Heart right ventricle (tissue), 16 donors: ENCODE measurements at regions not wholly inside any gene's neighbourhood (a gene's known extent, or its start where the extent isn't known, plus 50 kb on each side); places are given as distances from the start of the nearest gene placed in this dataset.

ENCODE experiments used
- ATAC-seq, 8 donors: fragments of 200-7000 bp; cut with Tn5 transposase; one replicate each; pipeline ENCODE4 v1.9.1; 2020; ENCODE audit warnings: mild to moderate bottlenecking in 8 of 8, moderate library complexity in 8 of 8, moderate number of reproducible peaks in 1 of 8
- DNase-seq, 2 donors: peaks; one replicate each; pipeline ENCODE4 v3.0.0-alpha.2; 2020
- H3K27ac ChIP-seq, 10 donors: fragments of 200-600 bp; sonication (generic) in 2 of 10; one replicate each; pipeline versions ENCODE4 v1.5.0 to v1.8.0; 2020 to 2022; ENCODE audit warnings: mild to moderate bottlenecking in 3 of 10
- H3K27me3 ChIP-seq, 7 donors: fragments of 200-600 bp; one replicate each; pipeline ENCODE4 v1.8.0; 2021 to 2022; ENCODE audit warnings: mild to moderate bottlenecking in 2 of 7
- H3K36me3 ChIP-seq, 9 donors: fragments of 200-600 bp; sonication (generic) in 1 of 9; one replicate each; pipeline versions ENCODE4 v1.5.0 to v1.8.0; 2020 to 2022; ENCODE audit warnings: mild to moderate bottlenecking in 2 of 9
- H3K4me1 ChIP-seq, 9 donors: fragments of 200-600 bp; sonication (generic) in 1 of 9; one replicate each; pipeline versions ENCODE4 v1.5.0 to v1.8.0; 2020 to 2022; ENCODE audit warnings: mild to moderate bottlenecking in 4 of 9
- H3K4me3 ChIP-seq, 10 donors: fragments of 200-600 bp; sonication (generic) in 2 of 10; one replicate each; pipeline versions ENCODE4 v1.5.0 to v1.8.0; 2020 to 2022; ENCODE audit warnings: mild to moderate bottlenecking in 7 of 10, moderate library complexity in 2 of 10
- H3K9me3 ChIP-seq, 11 donors: fragments of 200-600 bp in 10 of 11; sonication (generic) in 2 of 11; one replicate each; pipeline versions ENCODE4 v1.5.0 to v1.8.0; 2013 to 2022; ENCODE audit warnings: mild to moderate bottlenecking in 2 of 11, control low read depth in 1 of 11, moderate library complexity in 1 of 11
- CTCF ChIP-seq, 9 donors: fragments of 200-600 bp; sonication (generic) in 2 of 9; IDR thresholded peaks; one replicate each; pipeline versions ENCODE4 v1.5.0 to v1.8.0; 2021 to 2022; ENCODE audit warnings: antibody characterized with exemption in 9 of 9, mild to moderate bottlenecking in 5 of 9, moderate library complexity in 1 of 9
- WGBS, 2 donors: extraction: QIAGEN DNeasy Blood & Tissue Kit; methylation state at CpG; one replicate each; pipeline ENCODE4 v1.1.7; 2013; ENCODE audit warnings: inconsistent platforms in 1 of 2; 5-methylcytosine and 5-hydroxymethylcytosine counted together
- intact Hi-C, 10 donors: fragments of 100-400 bp; cut with DNase I; formaldehyde crosslinking; loops; one replicate each; pipeline versions ENCODE4 v1.11.1 to v1.14.2; 2022
- donor health status: Arrhythmogenic right ventricular cardiomyopathy.
- donor health status: ischemic (EF 13 %, LVEDD 7.1; RV severe dilation, severe dysfunction).
- donor health status: healthy with polysubstance abuse.
- donor health status: DM: no; HTN: yes; CAD: no.
- donor health status: DM: no; HTN: no; CAD: no.
- donor health status: ischemic (EF 25% LVEDD 6.9; RV normal size, moderate dysfunction).
- donor health status: ischemic (EF 25% LVEDD 5.7; RV mildly dilated, moderate dysfunction).
- donor health status: healthy.
- donor health status: DM: yes; HTN: yes; CAD: no.
- donor health status: Ischemic cardiomyopathy.
- donor health status: ischemic (EF 35%, LVEDD 5.7; RV mildly dilated, moderate dysfunction).
- donor health status: nonischemic (EF 11% LVEDD 7.7; RV severe dilation, severe dysfunction).
- donor health status: DM: yes; HTN: yes; CAD: no.
- donor health status: PGD.
- donor health status: ischemic (EF 29% LVEDD 5.4; RV normal size, mild dysfunction).
- donor health status: nonischemic (EF 23%, LVEDD 6.1; RV moderate dilation, normal function).

- DNase-seq = no peak
- H3K4me1 ChIP-seq = peaks cover 0 to 5% (median 0%) of the 10 kb centered on the region in 9 donors
- peaks cover 0 to 20% (median 10%) of the 10 kb centered on the region in 7 donors for H3K27me3 ChIP-seq
- no peaks in the 10 kb centered on the region for H3K9me3 ChIP-seq
- no peak overlapping the region for H3K27ac ChIP-seq
- ATAC-seq = no peak
- intact Hi-C loops = loop anchor here in 9 of 10 donors (5.0 to 10.0 kb wide), 4 partner anchors 378 to 692 kb away; no protein-coding TSS in a partner anchor
- WGBS, 2 donors = 77 to 83% methylated on average over 5 of the region's 5 CpGs
- H3K36me3 ChIP-seq = no peaks in the 10 kb centered on the region
- no peak overlapping the region for H3K4me3 ChIP-seq
- TF ChIP-seq CTCF (IDR thresholded peaks at IDR 0.05) = no peak
Observed at GRCh38 chr5:5883146-5883545, 460.7 kb downstream of the ICE1 start.

DNA sequence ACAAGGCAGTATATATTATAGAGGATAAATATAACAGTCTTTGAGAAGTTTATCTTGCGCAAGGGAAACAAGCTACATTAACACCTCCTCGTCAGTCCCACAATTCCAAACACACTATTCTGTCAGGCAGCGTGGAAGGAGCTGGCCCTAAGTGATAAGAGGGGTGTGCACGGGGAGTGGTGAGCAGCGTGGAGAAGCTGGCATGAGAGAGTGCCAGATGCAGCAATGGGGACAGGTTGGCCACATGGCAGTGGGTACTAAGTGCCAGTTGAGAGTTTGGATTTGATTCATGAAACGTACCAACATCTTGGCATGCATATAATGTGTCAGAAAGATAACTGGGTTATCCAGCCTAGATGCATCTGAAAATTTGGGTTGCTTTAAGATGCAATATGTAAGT is 460.2 kb downstream of the ICE1 start:
- no peaks in the 10 kb centered on the region for H3K9me3 ChIP-seq
- 31 to 39% methylated on average over 6 of the region's 6 CpGs for WGBS, 2 donors
- H3K4me1 ChIP-seq = peaks cover 0 to 5% (median 0%) of the 10 kb centered on the region in 9 donors
- H3K27me3 ChIP-seq = peaks cover 0 to 20% (median 10%) of the 10 kb centered on the region in 7 donors
- no peak overlapping the region for H3K27ac ChIP-seq
- DNase-seq (no peak), ATAC-seq (peak in 1 of 8 donors; percentile 56)
- intact Hi-C loops = loop anchor here in 9 of 10 donors (5.0 to 10.0 kb wide), 4 partner anchors 378 to 692 kb away; no protein-coding TSS in a partner anchor
- no peak overlapping the region for H3K4me3 ChIP-seq
- no peak for TF ChIP-seq CTCF (IDR thresholded peaks at IDR 0.05)
- no peaks in the 10 kb centered on the region for H3K36me3 ChIP-seq

DNA sequence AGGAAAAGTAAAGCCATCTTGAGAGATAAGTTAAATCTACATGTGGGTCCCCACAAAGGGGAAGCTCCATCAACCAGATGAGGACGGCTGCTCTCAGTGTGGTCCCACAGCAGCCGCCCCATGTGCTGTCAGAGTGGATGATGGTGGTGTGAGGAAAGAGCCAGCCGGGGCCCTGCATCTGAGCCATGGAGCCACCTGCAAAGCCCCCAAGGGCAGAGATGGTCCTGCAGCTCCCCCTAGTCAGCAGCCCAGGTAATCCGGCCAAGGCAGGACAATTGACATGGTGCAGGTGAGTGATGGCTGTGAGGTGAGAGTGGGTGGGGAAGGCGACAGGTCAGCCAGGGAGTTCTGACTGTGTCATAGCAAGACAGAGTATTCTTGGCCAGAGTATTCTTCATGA is 458.8 kb downstream of the ICE1 start:
- intact Hi-C loops = loop anchor here in 9 of 10 donors (5.0 to 10.0 kb wide), 4 partner anchors 376 to 694 kb away; no protein-coding TSS in a partner anchor
- WGBS, 2 donors = 49 to 51% methylated on average over 5 of the region's 5 CpGs
- ATAC-seq = peak in 2 of 8 donors; percentile 47 to 55
- H3K4me3 ChIP-seq = no peak overlapping the region
- peaks cover 0 to 11% (median 0%) of the 10 kb centered on the region in 7 donors for H3K27me3 ChIP-seq
- no peaks in the 10 kb centered on the region for H3K4me1 ChIP-seq
- no peak for DNase-seq
- peak in 6 of 9 donors; percentile 10 to 37 (median 18) for TF ChIP-seq CTCF (IDR thresholded peaks at IDR 0.05)
- no peak overlapping the region for H3K27ac ChIP-seq
- H3K36me3 ChIP-seq = no peaks in the 10 kb centered on the region
- no peaks in the 10 kb centered on the region for H3K9me3 ChIP-seq

- intact Hi-C loops = loop anchor here in 9 of 10 donors (5.0 to 10.0 kb wide), 4 partner anchors 375 to 695 kb away; no protein-coding TSS in a partner anchor
- TF ChIP-seq CTCF (IDR thresholded peaks at IDR 0.05) = no peak
- Histone ChIP-seq H3K27me3 (peaks cover 0 to 11% (median 0%) of the 10 kb centered on the region in 7 donors), H3K9me3 (no peaks in the 10 kb centered on the region), H3K4me1 (no peaks in the 10 kb centered on the region), H3K36me3 (no peaks in the 10 kb centered on the region), H3K4me3 (no peak overlapping the region), H3K27ac (no peak overlapping the region)
- DNase-seq = no peak
- no peak for ATAC-seq
- 89 to 91% methylated on average over 9 of the region's 9 CpGs for WGBS, 2 donors
Observed at GRCh38 chr5:5880077-5880763, 457.7 kb downstream of the ICE1 start.
